HCT116 (cell line): ENCODE measurements at regions not wholly inside any gene's neighbourhood (a gene's known extent, or its start where the extent isn't known, plus 50 kb on each side); places are given as distances from the start of the nearest gene placed in this dataset.

Experiments used
- ATAC-seq: fragments of 200-7000 bp; cut with Tn5 transposase; 2 replicates; pipeline ENCODE4 v1.9.1; 2020; ENCODE audit warnings: mild to moderate bottlenecking, moderate library complexity
- BruUV-seq: library from RNA; stranded (reverse); fragments of 400-500 nt; replicated peaks from 2 replicates; lab custom pipeline; 2021; lab: Mats Ljungman, UMichigan
- CTCF ChIA-PET: fragments of 300-600 bp; sonication (Branson Sonifier 250); formaldehyde crosslinking; loops from one replicate; lab custom pipeline; 2021; ENCODE audit warnings: antibody characterized with exemption; lab: Charles Lee
- POLR2A ChIA-PET: fragments of 300-600, 350-600 bp; sonication (Branson Sonifier 250); formaldehyde crosslinking; loops from one replicate; lab custom pipeline; 2021; ENCODE audit warnings: antibody characterized with exemption; lab: Charles Lee
- RAD21 ChIA-PET, 2 experiments: fragments of 300-600 bp; sonication (Branson Sonifier 250); formaldehyde crosslinking; loops; one replicate each; lab custom pipeline; 2023; ENCODE audit warnings: low total read pairs in 2 of 2; ENCODE audit not compliant: uncharacterized antibody in 2 of 2, unreplicated experiment in 2 of 2, low non-redundant PET in 1 of 2; lab: Charles Lee
- DNase-seq: peaks from one replicate; pipeline ENCODE4 v3.0.0-alpha.2; 2010; ENCODE audit warnings: low read depth, low spot score
- H2AFZ ChIP-seq: fragments of 200-600 bp; shearing (Covaris generic), sonication (generic); 2 replicates; pipeline ENCODE4 v1.6.1; 2017; ENCODE audit warnings: low read depth, mixed run types, mixed read lengths, antibody characterized with exemption, low read length; ENCODE audit not compliant: poor library complexity, severe bottlenecking
- H3K27ac ChIP-seq: 2 replicates; pipeline ENCODE4 v1.5.1; 2012; ENCODE audit warnings: low read depth, low read length
- H3K27me3 ChIP-seq: fragments of 200-600 bp; sonication (generic); 2 replicates; pipeline ENCODE4 v1.6.1; 2016; ENCODE audit warnings: mixed run types, low read length, mixed read lengths; ENCODE audit not compliant: insufficient read depth
- H3K36me3 ChIP-seq, 2 experiments: fragments of 200-500 bp in 1 of 2; fragments of 200-600 bp in 1 of 2; sonication (Bioruptor generic) in 1 of 2; sonication (generic) in 1 of 2; 2 replicates each; pipeline versions ENCODE4 v1.5.1 to v1.6.1; 2014 to 2016; ENCODE audit warnings: low read length in 2 of 2, inconsistent platforms in 1 of 2, mixed read lengths in 1 of 2, mixed run types in 1 of 2; ENCODE audit not compliant: insufficient read depth in 2 of 2, control insufficient read depth in 1 of 2
- H3K4me1 ChIP-seq, 2 experiments: fragments of 200-600 bp in 1 of 2; sonication (generic) in 1 of 2; 2 replicates each; pipeline versions ENCODE4 v1.5.1 to v1.6.1; 2012 to 2017; ENCODE audit warnings: low read length in 2 of 2, inconsistent platforms in 1 of 2, mild to moderate bottlenecking in 1 of 2, mixed read lengths in 1 of 2, mixed run types in 1 of 2, moderate library complexity in 1 of 2; ENCODE audit not compliant: insufficient read depth in 2 of 2, control insufficient read depth in 1 of 2
- H3K4me2 ChIP-seq: fragments of 200-600 bp; sonication (generic); 2 replicates; pipeline ENCODE4 v1.6.1; 2017; ENCODE audit warnings: mixed run types, low read length, mixed read lengths
- H3K4me3 ChIP-seq, 2 experiments: fragments of 200-600 bp in 1 of 2; sonication (generic) in 1 of 2; replicated peaks in 1 of 2; 2 replicates each; pipeline ENCODE4 v1.5.1; 2011 to 2016; ENCODE audit warnings: low read length in 2 of 2, control low read depth in 1 of 2, low read depth in 1 of 2, mild to moderate bottlenecking in 1 of 2, mixed read lengths in 1 of 2, mixed run types in 1 of 2
- H3K79me2 ChIP-seq: fragments of 200-600 bp; sonication (generic); 2 replicates; pipeline ENCODE4 v1.6.1; 2017; ENCODE audit warnings: mild to moderate bottlenecking, mixed run types, low read length, moderate library complexity, mixed read lengths; ENCODE audit not compliant: insufficient read depth
- H3K9ac ChIP-seq: fragments of 200-600 bp; sonication (generic); 2 replicates; pipeline ENCODE4 v1.6.1; 2016; ENCODE audit warnings: low read length, mixed read lengths
- H3K9me2 ChIP-seq: fragments of 200-600 bp; sonication (generic), shearing (Covaris generic); 2 replicates; pipeline ENCODE4 v1.6.1; 2017; ENCODE audit warnings: mixed run types, mild to moderate bottlenecking, moderate library complexity; ENCODE audit not compliant: insufficient read depth
- H3K9me3 ChIP-seq, 2 experiments: fragments of 200-500 bp in 1 of 2; fragments of 200-600 bp in 1 of 2; sonication (Bioruptor generic) in 1 of 2; sonication (generic) in 1 of 2; 2 replicates each; pipeline ENCODE4 v1.6.1; 2014 to 2017; ENCODE audit warnings: low read length in 2 of 2, mixed read lengths in 2 of 2, inconsistent platforms in 1 of 2, low read depth in 1 of 2, mild to moderate bottlenecking in 1 of 2, mixed run types in 1 of 2, moderate library complexity in 1 of 2; ENCODE audit not compliant: control insufficient read depth in 1 of 2, insufficient read depth in 1 of 2
- H4K20me1 ChIP-seq: fragments of 200-600 bp; sonication (generic), shearing (Covaris generic); 2 replicates; pipeline ENCODE4 v1.6.1; 2017; ENCODE audit warnings: mixed run types, mild to moderate bottlenecking, moderate library complexity; ENCODE audit not compliant: insufficient read depth
- CBX3 ChIP-seq: IDR thresholded peaks from 2 replicates; pipeline ENCODE4 v1.6.1; 2012; ENCODE audit warnings: low read depth
- CEBPB ChIP-seq: IDR thresholded peaks from 2 replicates; pipeline ENCODE4 v1.6.1; 2012; ENCODE audit warnings: low read depth
- CTCF ChIP-seq, 3 experiments: fragments of 200-600 bp in 1 of 3; sonication (generic) in 1 of 3; IDR thresholded peaks in 2 of 3; conservative IDR thresholded peaks in 1 of 3; 2 replicates each; pipeline ENCODE4 v1.5.1; 2012 to 2017; ENCODE audit warnings: low read depth in 2 of 3, low read length in 2 of 3, antibody characterized with exemption in 1 of 3, borderline replicate concordance in 1 of 3, control low read depth in 1 of 3, mild to moderate bottlenecking in 1 of 3, mixed read lengths in 1 of 3, mixed run types in 1 of 3, moderate library complexity in 1 of 3; ENCODE audit not compliant: insufficient read depth in 1 of 3
- EZH2 ChIP-seq: fragments of 200-600 bp; sonication (generic); IDR thresholded peaks from 2 replicates; pipeline ENCODE4 v1.6.1; 2017; ENCODE audit warnings: antibody characterized with exemption, mixed run types
- MAX ChIP-seq: IDR thresholded peaks from 2 replicates; pipeline ENCODE4 v1.6.1; 2012
- POLR2A ChIP-seq: IDR thresholded peaks from 2 replicates; pipeline ENCODE4 v1.7.0; 2011; ENCODE audit warnings: borderline replicate concordance; ENCODE audit not compliant: insufficient read depth, insufficient read length; ENCODE audit errors: extremely low read depth
- SP1 ChIP-seq: IDR thresholded peaks from 2 replicates; pipeline ENCODE4 v1.6.1; 2012; ENCODE audit warnings: low read depth
- SRF ChIP-seq: IDR thresholded peaks from 2 replicates; pipeline ENCODE4 v1.6.1; 2012; ENCODE audit warnings: low read depth
- TCF7L2 ChIP-seq: IDR thresholded peaks from 2 replicates; pipeline ENCODE4 v1.7.0; 2011; ENCODE audit warnings: borderline replicate concordance, inconsistent platforms; ENCODE audit not compliant: insufficient read depth, insufficient read length; ENCODE audit errors: extremely low read depth
- ZFX ChIP-seq: fragments of 450-650 bp; IDR thresholded peaks from 2 replicates; pipeline ENCODE4 v1.6.1; 2017
- ZNF274 ChIP-seq: fragments of 200-500 bp; sonication (Bioruptor generic); IDR thresholded peaks from 2 replicates; pipeline ENCODE4 v1.6.1; 2014; ENCODE audit warnings: mild to moderate bottlenecking, low read depth, low read length, inconsistent platforms
- intact Hi-C: fragments of 100-400 bp; cut with micrococcal nuclease; formaldehyde crosslinking; loops from 2 replicates; pipeline ENCODE4 v1.10.0; 2022

GRCh38 chr4:126737899-126738526 lies 894.7 kb upstream of the INTU start (continued):
- TF ChIP-seq SP1 (no peak), POLR2A (no peak), CTCF (IDR thresholded peaks at IDR 0.05 in 2 of 3, conservative IDR thresholded peaks at IDR 0.05 in 1 of 3; ENCODE audit: borderline replicate concordance in 1 of 3, insufficient read depth in 1 of 3, low read depth in 2 of 3, low read length in 2 of 3) (no peak), ZNF274 (no peak), EZH2 (no peak), SRF (no peak), MAX (no peak), CBX3 (no peak), CEBPB (no peak), TCF7L2 (no peak)

- BruUV-seq = no TSS peak
- H3K27me3 ChIP-seq = no peaks in the 10 kb centered on the region
- ATAC-seq (no peak), DNase-seq (no peak)
- TF ChIP-seq ZFX (no peak), CBX3 (no peak)
- H3K36me3 ChIP-seq = no peaks in the 10 kb centered on the region
- ChIA-PET CTCF (no interaction called here), RAD21 (no interaction called here), POLR2A (no interaction called here)
- H3K9ac ChIP-seq = no peak overlapping the region
- intact Hi-C loops = no loop called here
- no peak overlapping the region for H3K4me3 ChIP-seq
- H2AFZ ChIP-seq = no peak overlapping the region
- no peaks in the 10 kb centered on the region for H3K79me2 ChIP-seq
- H3K4me1 ChIP-seq = no peaks in the 10 kb centered on the region
- no peaks in the 10 kb centered on the region for H3K9me3 ChIP-seq
- H3K9me2 ChIP-seq = no peaks in the 10 kb centered on the region
- H3K27ac ChIP-seq = no peak overlapping the region
- H3K4me2 ChIP-seq = no peak overlapping the region
- no peaks in the 10 kb centered on the region for H4K20me1 ChIP-seq
Measured at GRCh38 chr4:126738527-126738923, 894.2 kb upstream of the INTU start.
